Loucy (cell line): ENCODE measurements at regions not wholly inside any gene's neighbourhood (a gene's known extent, or its start where the extent isn't known, plus 50 kb on each side); places are given as distances from the start of the nearest gene placed in this dataset.

Source experiments
- CTCF ChIP-seq: fragments of 200-600 bp; sonication (generic); conservative IDR thresholded peaks from 2 replicates; pipeline ENCODE4 v1.5.1; 2014; ENCODE audit warnings: mild to moderate bottlenecking, antibody characterized with exemption, low read length
- EZH2phosphoT487 ChIP-seq: fragments of 200-600 bp; IDR thresholded peaks from 2 replicates; pipeline ENCODE4 v1.6.1; 2018; ENCODE audit warnings: antibody characterized with exemption, mild to moderate bottlenecking, moderate library complexity, borderline replicate concordance

DNA sequence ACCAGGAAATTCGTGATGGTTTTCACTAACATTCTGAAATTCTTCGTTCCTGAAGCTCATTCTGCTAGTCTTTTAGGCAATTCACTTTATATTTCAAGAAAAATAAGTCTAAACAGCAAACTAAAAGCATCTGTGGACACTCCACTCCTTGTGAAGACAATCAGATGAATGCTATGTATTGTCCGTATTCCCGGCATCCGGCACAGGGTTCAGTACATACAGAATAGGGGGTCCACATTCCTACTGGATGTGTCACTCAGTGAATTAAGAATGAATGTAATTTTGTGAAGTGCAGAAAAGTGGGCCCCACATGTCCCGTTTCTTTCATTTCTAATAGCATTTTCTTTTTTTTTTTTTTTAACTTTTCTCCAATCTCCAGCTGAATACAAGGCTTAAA lies 241.3 kb downstream of the GRIN2B start:
- TF ChIP-seq CTCF: no peak
- no peak for TF ChIP-seq EZH2phosphoT487
